ENCODE measurements at regions not wholly inside any gene's neighbourhood (a gene's known extent, or its start where the extent isn't known, plus 50 kb on each side); places are given as distances from the start of the nearest gene placed in this dataset.

GRCh38 chr12:91681751-91682150, 463.9 kb downstream of the BTG1 start:
- Histone ChIP-seq H2AFZ (ENCODE audit: low read length) (no peak overlapping the region), H3K9me3 (ENCODE audit: low read length) (no peaks in the 10 kb centered on the region), H3K36me3 (ENCODE audit: insufficient read depth, low read length) (no peaks in the 10 kb centered on the region), H3K79me2 (ENCODE audit: insufficient read depth, low read depth, low read length) (no peaks in the 10 kb centered on the region), H3K4me3 (ENCODE audit: low read depth, low read length, poor library complexity, severe bottlenecking) (no peak overlapping the region), H4K20me1 (ENCODE audit: insufficient read depth, low read length) (no peaks in the 10 kb centered on the region), H3K27ac (ENCODE audit: low read depth, low read length, poor library complexity, severe bottlenecking) (no peak overlapping the region), H3K4me2 (ENCODE audit: low read length) (no peak overlapping the region), H3K9me2 (ENCODE audit: insufficient read depth, low read length) (no peaks in the 10 kb centered on the region), H3K4me1 (ENCODE audit: insufficient read depth, low read length, poor library complexity, severe bottlenecking) (no peaks in the 10 kb centered on the region)
- no TSS peak for BruUV-seq (replicated peaks)
- intact Hi-C loops (cut with micrococcal nuclease; ENCODE audit: unreplicated experiment): no loop called here
- POLR2A ChIA-PET: no interaction called here
- CTCF ChIA-PET (ENCODE audit: unreplicated experiment): no interaction called here
- TF ChIP-seq EZH2phosphoT487 (IDR thresholded peaks at IDR 0.05; ENCODE audit: borderline replicate concordance, low read depth, low read length) (no peak), CTCF (conservative IDR thresholded peaks at IDR 0.05; ENCODE audit: low read length) (no peak)
- no peak for DNase-seq (ENCODE audit: low spot score)

- Histone ChIP-seq H3K4me2 (ENCODE audit: low read length) (no peak overlapping the region), H3K9me3 (ENCODE audit: low read length) (no peaks in the 10 kb centered on the region), H3K4me3 (ENCODE audit: low read depth, low read length, poor library complexity, severe bottlenecking) (no peak overlapping the region), H3K79me2 (ENCODE audit: insufficient read depth, low read depth, low read length) (no peaks in the 10 kb centered on the region), H2AFZ (ENCODE audit: low read length) (no peak overlapping the region), H3K9me2 (ENCODE audit: insufficient read depth, low read length) (no peaks in the 10 kb centered on the region), H4K20me1 (ENCODE audit: insufficient read depth, low read length) (no peaks in the 10 kb centered on the region), H3K4me1 (ENCODE audit: insufficient read depth, low read length, poor library complexity, severe bottlenecking) (no peaks in the 10 kb centered on the region), H3K27ac (ENCODE audit: low read depth, low read length, poor library complexity, severe bottlenecking) (no peak overlapping the region), H3K36me3 (ENCODE audit: insufficient read depth, low read length) (no peaks in the 10 kb centered on the region)
- DNase-seq (ENCODE audit: low spot score): no peak
- ChIA-PET POLR2A (no interaction called here), CTCF (ENCODE audit: unreplicated experiment) (no interaction called here)
- no TSS peak for BruUV-seq (replicated peaks)
- TF ChIP-seq EZH2phosphoT487 (IDR thresholded peaks at IDR 0.05; ENCODE audit: borderline replicate concordance, low read depth, low read length) (no peak), CTCF (conservative IDR thresholded peaks at IDR 0.05; ENCODE audit: low read length) (no peak)
- intact Hi-C loops (cut with micrococcal nuclease; ENCODE audit: unreplicated experiment): no loop called here
Measured at GRCh38 chr12:91680864-91681263, 464.8 kb downstream of the BTG1 start.

GRCh38 chr12:91677556-91677955, 468.1 kb downstream of the BTG1 start:
- H4K20me1 ChIP-seq (ENCODE audit: insufficient read depth, low read length): no peaks in the 10 kb centered on the region; the same call in 1 of the 2 replicates
- H3K79me2 ChIP-seq (ENCODE audit: insufficient read depth, low read depth, low read length): no peaks in the 10 kb centered on the region
- no peaks in the 10 kb centered on the region for H3K4me1 ChIP-seq (ENCODE audit: insufficient read depth, low read length, poor library complexity, severe bottlenecking)
- no peak for DNase-seq (ENCODE audit: low spot score)
- H3K9me3 ChIP-seq (ENCODE audit: low read length): no peaks in the 10 kb centered on the region
- no peak overlapping the region for H3K4me2 ChIP-seq (ENCODE audit: low read length)
- no peaks in the 10 kb centered on the region for H3K36me3 ChIP-seq (ENCODE audit: insufficient read depth, low read length)
- POLR2A ChIA-PET: interaction anchor here (0.5 to 1.2 kb wide), 3 partner anchors 9 to 17 kb away, joined by 3 to 4 read pairs (median 3); no protein-coding TSS in a partner anchor
- TF ChIP-seq EZH2phosphoT487 (IDR thresholded peaks at IDR 0.05; ENCODE audit: borderline replicate concordance, low read depth, low read length): no peak
- TF ChIP-seq CTCF (conservative IDR thresholded peaks at IDR 0.05; ENCODE audit: low read length): no peak
- no peak overlapping the region for H3K27ac ChIP-seq (ENCODE audit: low read depth, low read length, poor library complexity, severe bottlenecking)
- CTCF ChIA-PET (ENCODE audit: unreplicated experiment): no interaction called here
- intact Hi-C loops (cut with micrococcal nuclease; ENCODE audit: unreplicated experiment): no loop called here
- BruUV-seq (replicated peaks): no TSS peak
- no peaks in the 10 kb centered on the region for H3K9me2 ChIP-seq (ENCODE audit: insufficient read depth, low read length)
- no peak overlapping the region for H2AFZ ChIP-seq (ENCODE audit: low read length)
- H3K4me3 ChIP-seq (ENCODE audit: low read depth, low read length, poor library complexity, severe bottlenecking): no peak overlapping the region
